AG04450 (cell line): ENCODE measurements at regions not wholly inside any gene's neighbourhood (a gene's known extent, or its start where the extent isn't known, plus 50 kb on each side); places are given as distances from the start of the nearest gene placed in this dataset.

Experiments used
- CTCF ChIA-PET: fragments of 300-600, 350-600 bp; formaldehyde crosslinking; extraction: SDS; loops from one replicate; lab custom pipeline; 2022; ENCODE audit warnings: antibody characterized with exemption, inconsistent platforms; lab: Charles Lee
- POLR2A ChIA-PET: fragments of 350-600 bp; formaldehyde crosslinking; extraction: SDS; loops from one replicate; lab custom pipeline; 2021; ENCODE audit warnings: antibody characterized with exemption, inconsistent platforms; lab: Yijun Ruan, JAX
- DNase-seq: peaks from one replicate; pipeline ENCODE4 v3.0.0-alpha.2; 2011; ENCODE audit warnings: low read depth, low spot score
- H3K27ac ChIP-seq: one replicate; pipeline ENCODE4 v1.5.1; 2012; ENCODE audit warnings: low read depth, low read length, control low read depth
- H3K27me3 ChIP-seq: one replicate; pipeline ENCODE4 v1.6.0; 2012; ENCODE audit warnings: low read length; ENCODE audit not compliant: control insufficient read depth, insufficient read depth
- H3K4me3 ChIP-seq: 2 replicates; pipeline ENCODE4 v1.5.1; 2011; ENCODE audit warnings: mild to moderate bottlenecking, low read depth, low read length, control low read depth
- H3K9me3 ChIP-seq: 2 replicates; pipeline ENCODE4 v1.5.1; 2012; ENCODE audit warnings: low read length; ENCODE audit not compliant: control insufficient read depth, insufficient read depth
- CTCF ChIP-seq: IDR thresholded peaks from 2 replicates; pipeline ENCODE4 v1.5.1; 2011; ENCODE audit warnings: low read depth, low read length, control low read depth, inconsistent platforms

DNA sequence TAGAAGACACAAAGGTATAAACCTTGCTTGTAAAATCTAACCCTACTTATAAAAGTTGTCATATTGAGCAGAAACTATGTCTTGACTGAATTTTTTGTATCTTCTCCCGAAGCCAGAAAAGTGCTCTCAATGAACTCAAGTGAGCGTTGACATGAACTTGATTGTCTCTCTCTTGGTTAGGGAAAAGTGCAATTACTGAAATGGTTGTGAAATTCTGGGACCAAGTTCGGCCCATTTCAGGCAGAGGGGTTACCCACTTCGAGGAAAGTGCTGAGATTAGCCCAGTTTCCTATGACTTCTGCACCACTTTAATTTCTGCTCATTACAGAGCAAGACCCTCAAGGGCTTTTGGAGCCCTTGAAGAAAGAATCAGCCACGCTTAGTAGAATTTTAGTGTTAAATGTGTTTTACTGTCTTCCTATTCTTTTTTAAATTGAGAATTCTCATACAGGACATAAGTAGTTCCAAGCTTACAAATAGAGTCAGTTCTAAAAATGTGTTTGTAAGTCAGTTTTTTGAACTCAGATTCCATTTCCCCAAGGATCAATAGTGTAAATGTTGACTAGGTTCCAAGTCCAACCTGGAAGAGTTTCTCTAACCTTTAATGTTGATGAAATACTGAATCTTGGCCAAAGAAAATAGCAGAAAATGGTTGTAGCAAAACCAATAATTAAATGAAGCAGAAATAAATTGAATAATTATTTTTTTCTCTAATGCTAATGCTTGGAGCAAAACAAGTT, 125.7 kb upstream of the ACSL4 start:
- H3K4me3 ChIP-seq, result no peak overlapping the region
- no peak for DNase-seq
- no peak for TF ChIP-seq CTCF
- ChIA-PET POLR2A (interaction anchor here (1.6 to 2.1 kb wide), 2 partner anchors 31 to 32 kb away, joined by 4 to 11 read pairs; no protein-coding TSS in a partner anchor), CTCF (interaction anchor here (1.4 to 5.7 kb wide), 4 partner anchors 10 to 146 kb away, joined by 4 to 111 read pairs (median 20); no protein-coding TSS in a partner anchor)
- H3K9me3 ChIP-seq, result no peaks in the 10 kb centered on the region
- H3K27ac ChIP-seq, result no peak overlapping the region
- H3K27me3 ChIP-seq, result no peaks in the 10 kb centered on the region

- POLR2A ChIA-PET, result no interaction called here
- Histone ChIP-seq H3K27ac (no peak overlapping the region), H3K27me3 (no peaks in the 10 kb centered on the region), H3K4me3 (no peak overlapping the region), H3K9me3 (no peaks in the 10 kb centered on the region)
- DNase-seq, result no peak
- CTCF ChIA-PET, result no interaction called here
- TF ChIP-seq CTCF, result no peak
Measured at GRCh38 chrX:109859651-109860050, 126.6 kb upstream of the ACSL4 start.

GRCh38 chrX:109862433-109862832, 129.4 kb upstream of the ACSL4 start:
- no peak overlapping the region for H3K4me3 ChIP-seq
- CTCF ChIA-PET, result interaction anchor here (0.7 to 1.5 kb wide), 2 partner anchors 10 to 29 kb away, joined by 3 to 4 read pairs; no protein-coding TSS in a partner anchor
- DNase-seq, result no peak
- H3K9me3 ChIP-seq, result no peaks in the 10 kb centered on the region
- no peak overlapping the region for H3K27ac ChIP-seq
- POLR2A ChIA-PET, result interaction anchor here (0.7 kb wide), 1 partner anchor 9 kb away, joined by 3 read pairs; no protein-coding TSS in a partner anchor
- no peak for TF ChIP-seq CTCF
- H3K27me3 ChIP-seq, result no peaks in the 10 kb centered on the region

DNA sequence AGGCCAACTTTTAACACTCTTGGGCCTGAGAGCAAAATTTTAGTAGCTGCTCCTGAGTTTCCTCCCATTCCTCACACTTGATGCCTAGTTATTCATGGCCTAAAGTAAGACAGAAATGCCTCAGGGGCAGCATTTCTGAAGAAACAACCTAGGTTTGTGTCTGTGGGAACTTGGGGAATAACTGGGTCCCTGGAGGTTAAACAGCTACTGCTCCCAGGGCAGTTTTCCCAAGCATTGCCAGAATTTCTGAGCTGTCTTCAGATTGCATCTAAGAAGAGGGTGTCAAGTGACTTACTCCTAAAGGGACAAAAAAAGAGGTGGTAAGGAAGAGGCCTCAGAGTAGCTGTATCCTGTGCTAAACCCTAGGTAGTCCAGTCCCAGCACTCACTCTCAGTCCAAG, 130.8 kb upstream of the ACSL4 start:
- no peaks in the 10 kb centered on the region for H3K9me3 ChIP-seq
- H3K4me3 ChIP-seq, result no peak overlapping the region
- no peak for DNase-seq
- ChIA-PET POLR2A (no interaction called here), CTCF (interaction anchor here (1.5 kb wide), 1 partner anchor 27 kb away, joined by 4 read pairs; no protein-coding TSS in a partner anchor)
- TF ChIP-seq CTCF, result no peak
- H3K27ac ChIP-seq, result no peak overlapping the region
- H3K27me3 ChIP-seq, result no peaks in the 10 kb centered on the region
